ENCODE measurements at regions not wholly inside any gene's neighbourhood (a gene's known extent, or its start where the extent isn't known, plus 50 kb on each side); places are given as distances from the start of the nearest gene placed in this dataset.

DNA sequence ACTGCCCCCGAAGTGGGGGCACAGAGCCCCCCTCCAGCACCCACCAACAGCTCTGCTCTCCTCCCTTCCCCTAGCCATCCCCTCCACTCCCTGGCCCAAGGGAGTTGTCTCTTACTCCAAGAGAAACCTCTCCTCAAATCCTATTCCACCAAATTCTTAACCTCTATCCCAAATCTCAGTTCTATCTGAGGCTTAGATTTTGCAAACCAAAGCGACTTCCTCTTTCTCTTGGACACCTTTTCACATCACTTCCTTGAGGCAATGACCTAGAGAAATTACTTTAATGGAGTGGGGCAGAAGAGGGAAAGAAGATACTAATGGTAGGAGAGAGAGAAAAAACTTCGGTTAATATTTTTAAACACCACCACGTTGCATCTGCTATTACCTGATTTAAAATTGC lies 167.2 kb downstream of the SS18 start:
- Histone ChIP-seq H3K9me3 (no peaks in the 10 kb centered on the region), H3K36me3 (no peaks in the 10 kb centered on the region), H3K4me1 (no peaks in the 10 kb centered on the region), H3K4me3 (no peak overlapping the region), H3K27ac (no peak overlapping the region), H3K27me3 (no peaks in the 10 kb centered on the region)
- TF ChIP-seq, protein P1, sequence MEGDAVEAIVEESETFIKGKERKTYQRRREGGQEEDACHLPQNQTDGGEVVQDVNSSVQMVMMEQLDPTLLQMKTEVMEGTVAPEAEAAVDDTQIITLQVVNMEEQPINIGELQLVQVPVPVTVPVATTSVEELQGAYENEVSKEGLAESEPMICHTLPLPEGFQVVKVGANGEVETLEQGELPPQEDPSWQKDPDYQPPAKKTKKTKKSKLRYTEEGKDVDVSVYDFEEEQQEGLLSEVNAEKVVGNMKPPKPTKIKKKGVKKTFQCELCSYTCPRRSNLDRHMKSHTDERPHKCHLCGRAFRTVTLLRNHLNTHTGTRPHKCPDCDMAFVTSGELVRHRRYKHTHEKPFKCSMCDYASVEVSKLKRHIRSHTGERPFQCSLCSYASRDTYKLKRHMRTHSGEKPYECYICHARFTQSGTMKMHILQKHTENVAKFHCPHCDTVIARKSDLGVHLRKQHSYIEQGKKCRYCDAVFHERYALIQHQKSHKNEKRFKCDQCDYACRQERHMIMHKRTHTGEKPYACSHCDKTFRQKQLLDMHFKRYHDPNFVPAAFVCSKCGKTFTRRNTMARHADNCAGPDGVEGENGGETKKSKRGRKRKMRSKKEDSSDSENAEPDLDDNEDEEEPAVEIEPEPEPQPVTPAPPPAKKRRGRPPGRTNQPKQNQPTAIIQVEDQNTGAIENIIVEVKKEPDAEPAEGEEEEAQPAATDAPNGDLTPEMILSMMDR (IDR thresholded peaks at IDR 0.05): no peak
- no peak for TF ChIP-seq POLR2A (IDR thresholded peaks at IDR 0.05)
- intact Hi-C loops (cut with DNase I; ENCODE audit: low total_unique reads): no loop called here
- DNase-seq: no peak

DNA sequence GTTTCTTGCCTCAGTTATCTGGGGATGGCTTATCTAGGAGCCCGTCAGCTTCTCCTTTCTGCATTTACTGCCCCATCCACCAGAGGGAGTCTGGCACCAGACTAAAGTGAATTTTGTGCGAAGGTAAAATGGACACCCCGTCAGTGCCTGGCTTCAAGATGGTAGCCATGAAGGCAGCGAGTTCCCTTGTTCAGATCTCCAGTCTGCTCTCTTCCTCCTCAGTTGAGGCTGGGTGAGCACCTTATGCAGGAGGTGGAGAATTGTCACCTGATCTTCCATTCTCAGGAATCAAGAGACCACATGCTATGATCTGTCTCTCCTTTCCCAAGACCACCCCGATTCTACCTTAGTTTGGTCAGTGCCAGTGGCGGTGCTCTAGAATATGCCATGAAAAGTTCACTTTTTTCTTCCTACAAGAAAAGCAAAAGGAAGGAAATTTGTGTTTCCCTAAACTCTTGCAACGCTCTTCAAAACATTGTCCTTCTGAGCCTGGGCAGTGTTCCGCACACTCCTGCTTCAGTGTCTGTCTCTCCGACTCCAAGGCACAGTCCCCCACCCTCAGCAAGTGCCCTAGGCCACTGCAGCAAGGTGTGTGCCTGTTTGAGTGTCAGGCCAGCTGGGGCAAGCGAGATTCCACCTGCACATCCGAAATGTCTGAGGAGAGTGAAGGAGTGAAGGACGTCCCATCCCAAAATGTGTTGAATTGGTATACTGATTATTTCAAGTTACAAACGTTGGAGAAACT lies 168.6 kb downstream of the SS18 start:
- no peak for DNase-seq
- no peaks in the 10 kb centered on the region for H3K4me1 ChIP-seq
- no peak overlapping the region for H3K4me3 ChIP-seq
- intact Hi-C loops (cut with DNase I; ENCODE audit: low total_unique reads): no loop called here
- TF ChIP-seq POLR2A (IDR thresholded peaks at IDR 0.05): no peak
- TF ChIP-seq, protein P1 (IDR thresholded peaks at IDR 0.05): no peak
- H3K36me3 ChIP-seq: no peaks in the 10 kb centered on the region
- H3K9me3 ChIP-seq: no peaks in the 10 kb centered on the region
- H3K27ac ChIP-seq: no peak overlapping the region
- no peaks in the 10 kb centered on the region for H3K27me3 ChIP-seq

DNA sequence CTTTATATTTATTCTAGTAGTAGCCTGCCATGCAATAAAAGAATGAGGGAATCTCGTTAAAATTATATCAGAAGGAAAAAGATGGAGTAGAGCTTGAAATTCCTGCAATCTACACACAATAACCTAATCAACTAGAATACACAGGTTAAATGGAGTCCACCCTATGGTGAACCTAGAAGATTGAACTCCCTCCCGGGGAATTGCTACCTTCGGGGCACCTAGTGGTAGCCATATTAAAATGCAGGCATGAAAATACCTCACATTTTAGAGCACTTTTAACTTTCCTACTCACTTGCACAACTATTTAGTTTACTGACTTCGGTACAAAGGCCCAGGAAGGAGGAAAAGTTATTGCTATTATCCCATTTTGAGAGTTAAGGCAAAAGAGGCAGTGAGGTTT lies 174.5 kb downstream of the SS18 start:
- no peak for DNase-seq
- TF ChIP-seq POLR2A (IDR thresholded peaks at IDR 0.05): no peak
- TF ChIP-seq, protein P1 (IDR thresholded peaks at IDR 0.05): no peak
- Histone ChIP-seq H3K9me3 (no peaks in the 10 kb centered on the region), H3K27ac (no peak overlapping the region), H3K36me3 (no peaks in the 10 kb centered on the region), H3K27me3 (no peaks in the 10 kb centered on the region), H3K4me1 (no peaks in the 10 kb centered on the region), H3K4me3 (no peak overlapping the region)
- intact Hi-C loops (cut with DNase I; ENCODE audit: low total_unique reads): no loop called here

DNA sequence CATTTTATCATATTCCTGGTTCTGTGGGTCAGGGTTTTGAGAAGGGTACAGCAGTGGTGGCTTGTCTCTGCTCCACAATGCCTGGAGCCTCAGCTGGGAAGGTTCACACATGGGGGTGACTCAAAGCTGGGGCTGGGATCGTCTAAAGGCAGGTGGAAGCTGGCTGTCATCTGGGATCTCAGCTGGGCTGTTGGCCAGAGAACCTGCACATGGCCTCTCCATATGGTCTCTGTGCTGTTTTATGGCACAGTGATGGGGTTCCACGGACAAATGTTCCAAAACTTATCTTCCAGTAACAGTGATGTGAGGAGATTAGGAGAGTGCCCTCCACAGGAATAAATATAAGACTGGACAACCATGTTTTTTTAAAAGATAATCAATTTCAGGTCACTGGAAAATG lies 191.4 kb downstream of the SS18 start:
- no peaks in the 10 kb centered on the region for H3K36me3 ChIP-seq
- H3K4me1 ChIP-seq: no peaks in the 10 kb centered on the region
- DNase-seq: no peak
- intact Hi-C loops (cut with DNase I; ENCODE audit: low total_unique reads): no loop called here
- no peak overlapping the region for H3K4me3 ChIP-seq
- H3K9me3 ChIP-seq: no peaks in the 10 kb centered on the region
- no peak for TF ChIP-seq POLR2A (IDR thresholded peaks at IDR 0.05)
- TF ChIP-seq, protein P1 (IDR thresholded peaks at IDR 0.05): no peak
- no peaks in the 10 kb centered on the region for H3K27me3 ChIP-seq
- H3K27ac ChIP-seq: no peak overlapping the region

DNA sequence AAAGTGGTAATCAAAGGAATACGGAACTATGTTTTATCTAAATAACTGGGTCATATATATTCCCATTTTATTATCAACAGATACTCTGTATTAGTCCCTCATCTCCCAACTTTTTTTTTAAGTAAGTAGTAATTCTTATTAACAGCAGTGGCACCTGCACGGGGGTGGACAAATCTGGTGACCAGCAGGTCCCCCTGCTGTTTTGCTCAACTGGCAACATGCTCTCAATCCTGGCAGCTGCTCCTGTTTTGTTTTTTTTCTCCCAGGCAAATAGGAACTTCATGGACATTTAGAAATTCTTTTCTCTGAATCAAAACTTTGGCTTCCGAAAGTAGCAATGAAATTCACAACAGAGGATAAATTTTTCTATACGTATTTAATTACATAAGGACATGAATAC lies 193.5 kb downstream of the SS18 start:
- intact Hi-C loops (cut with DNase I; ENCODE audit: low total_unique reads): no loop called here

More for the DNA sequence above, 193.5 kb downstream of the SS18 start:
- Histone ChIP-seq H3K9me3 (no peaks in the 10 kb centered on the region), H3K36me3 (no peaks in the 10 kb centered on the region), H3K27me3 (no peaks in the 10 kb centered on the region), H3K27ac (no peak overlapping the region), H3K4me1 (no peaks in the 10 kb centered on the region), H3K4me3 (no peak overlapping the region)
- DNase-seq: no peak
- TF ChIP-seq POLR2A (IDR thresholded peaks at IDR 0.05): no peak
- TF ChIP-seq, protein P1 (IDR thresholded peaks at IDR 0.05): no peak

All from uterus (tissue), 3 donors.